ENCODE measurements at regions not wholly inside any gene's neighbourhood (a gene's known extent, or its start where the extent isn't known, plus 50 kb on each side); places are given as distances from the start of the nearest gene placed in this dataset.

- 45% methylated on average over 2 of the region's 5 CpGs; no CpG with 5 or more reads in 1 of the 2 experiments for WGBS, 2 experiments (ENCODE audit: extremely low coverage in 2 of 2, insufficient read length in 1 of 2)
- H3K36me3 ChIP-seq (ENCODE audit: control insufficient read depth, insufficient read depth, low read length) = no peaks in the 10 kb centered on the region
- DNase-seq = no peak
- H4K5ac ChIP-seq (ENCODE audit: low read depth, low read length) = peak overlapping the region; percentile 91
- peak overlapping the region; percentile 70 to 77 for H4K8ac ChIP-seq (ENCODE audit: low read depth in 2 of 2, low read length in 2 of 2)
- no peak overlapping the region; the same call in none of the 2 replicates for H4K91ac ChIP-seq (ENCODE audit: insufficient read depth, low read depth, low read length)
- H3K9me3 ChIP-seq (ENCODE audit: control insufficient read depth, insufficient read depth, low read length) = no peaks in the 10 kb centered on the region
- peak overlapping the region; percentile 82 for H2AFZ ChIP-seq (replicated peaks; ENCODE audit: low read length, poor library complexity)
- peak overlapping the region; percentile 10 for H3K4ac ChIP-seq (ENCODE audit: low read depth, low read length)
- H2AK5ac ChIP-seq (ENCODE audit: low read depth, low read length) = peak overlapping the region; percentile 56; the same call in 1 of the 2 replicates
- peak overlapping the region; percentile 23 for H3K14ac ChIP-seq (replicated peaks; ENCODE audit: low read depth, low read length)
- no peak overlapping the region for H3K56ac ChIP-seq (ENCODE audit: extremely low read depth, insufficient read depth, low read length)
- H2BK20ac ChIP-seq (ENCODE audit: low read depth, low read length) = peak overlapping the region; percentile 44; the same call in 1 of the 2 replicates
- intact Hi-C loops (cut with micrococcal nuclease) = no loop called here
- CTCF ChIA-PET = no interaction called here
- no peak overlapping the region for H3K9ac ChIP-seq (ENCODE audit: low read depth, low read length)
- H2BK120ac ChIP-seq (ENCODE audit: low read depth, low read length) = peak overlapping the region; percentile 56; the same call in 1 of the 2 replicates
- no peaks in the 10 kb centered on the region for H3K79me1 ChIP-seq (ENCODE audit: low read depth in 1 of 2, low read length in 2 of 2)
- TF ChIP-seq SMC3 (IDR thresholded peaks at IDR 0.05; ENCODE audit: low read depth, low read length) = no peak
- TF ChIP-seq FOS (IDR thresholded peaks at IDR 0.05; ENCODE audit: low read depth, low read length) = no peak
- no peak for TF ChIP-seq CHD1 (IDR thresholded peaks at IDR 0.05; ENCODE audit: low read depth, low read length)
- TF ChIP-seq POLR2A (IDR thresholded peaks at IDR 0.05; ENCODE audit: low read depth, low read length) = no peak
- no peak for TF ChIP-seq USF2 (IDR thresholded peaks at IDR 0.05; ENCODE audit: low read depth, low read length)
- no peak for TF ChIP-seq RAD21 (IDR thresholded peaks at IDR 0.05; ENCODE audit: low read length)
- TF ChIP-seq MAFK (IDR thresholded peaks at IDR 0.05; ENCODE audit: low read depth, low read length) = no peak
- TF ChIP-seq MXI1 (IDR thresholded peaks at IDR 0.05; ENCODE audit: borderline replicate concordance, low read depth, low read length) = no peak
- peak overlapping the region; percentile 11 for H2AK9ac ChIP-seq (replicated peaks; ENCODE audit: low read depth, low read length, poor library complexity)
- dilution Hi-C loops (cut with HindIII; ENCODE audit: low sequenced_read_pairs, unreplicated experiment) = no loop called here
- H3K4me1 ChIP-seq (ENCODE audit: control insufficient read depth, insufficient read depth, low read length) = peaks cover 12% of the 10 kb centered on the region
- no peak overlapping the region for H3K23ac ChIP-seq (ENCODE audit: low read depth, low read length)
- H2BK5ac ChIP-seq (ENCODE audit: low read depth, low read length, poor library complexity, severe bottlenecking) = peak overlapping the region; percentile 78
- H3K4me2 ChIP-seq (ENCODE audit: low read depth, low read length) = 0 out of 2 replicates have a peak overlapping the region, but pooled peaks have one; percentile 2
- POLR2A ChIA-PET (ENCODE audit: unreplicated experiment) = no interaction called here
- H3K27ac ChIP-seq (ENCODE audit: insufficient read depth, low read length) = peak overlapping the region; percentile 10; the same call in 1 of the 2 replicates
- peak; percentile 49 for ATAC-seq (ENCODE audit: low read depth)
- H3K27me3 ChIP-seq (ENCODE audit: control insufficient read depth, insufficient read depth, low read length) = no peaks in the 10 kb centered on the region
- H3K4me3 ChIP-seq (ENCODE audit: insufficient read depth, low read depth, low read length) = no peak overlapping the region
- H2BK15ac ChIP-seq (ENCODE audit: low read depth, low read length) = peak overlapping the region; percentile 84; the same call in 2 of the 3 replicates
- H3K18ac ChIP-seq (ENCODE audit: low read depth, low read length) = peak overlapping the region; percentile 69
- no peaks in the 10 kb centered on the region for H4K20me1 ChIP-seq (ENCODE audit: insufficient read depth, low read length)
- peaks cover 2% of the 10 kb centered on the region for H3K9me1 ChIP-seq (ENCODE audit: insufficient read depth, low read length)
- in situ Hi-C loops (cut with MboI; ENCODE audit: low sequenced_read_pairs) = no loop called here
- BruUV-seq (replicated peaks) = no TSS peak
These were observed 193.6 kb upstream of the NUDT4 start for GRCh38 chr12:93183940-93184671.

Measured in IMR-90 (cell line).